CD4-positive, alpha-beta T cell (primary cell): ENCODE measurements at regions not wholly inside any gene's neighbourhood (a gene's known extent, or its start where the extent isn't known, plus 50 kb on each side); places are given as distances from the start of the nearest gene placed in this dataset.

ENCODE experiments used
- ATAC-seq: fragments of 200-7000 bp; cut with Tn5 transposase; one replicate; pipeline ENCODE4 v1.10.0; 2022; ENCODE audit warnings: mild to moderate bottlenecking; ENCODE audit not compliant: poor library complexity
- CTCF ChIA-PET: fragments of 350-600 bp; sonication (Branson Sonifier 250); formaldehyde crosslinking; loops from one replicate; lab custom pipeline; 2021; ENCODE audit warnings: antibody characterized with exemption, inconsistent platforms; lab: Charles Lee
- POLR2A ChIA-PET: fragments of 350-600 bp; sonication (Branson Sonifier 250); formaldehyde crosslinking; loops from one replicate; lab custom pipeline; 2021; ENCODE audit warnings: antibody characterized with exemption, inconsistent platforms; lab: Charles Lee
- DNase-seq, 14 experiments: peaks; one replicate each; pipeline ENCODE4 v3.0.0-alpha.2; 2013 to 2020; ENCODE audit warnings: mixed read lengths in 2 of 14
- H3K27ac ChIP-seq, 2 donors: one replicate each; pipeline versions ENCODE4 v1.5.1 to v1.7.0; 2013; ENCODE audit warnings: low read length in 2 of 2, low read depth in 1 of 2, mild to moderate bottlenecking in 1 of 2
- H3K27me3 ChIP-seq, 2 experiments: 1 replicate in 1 of 2; 2 replicates in 1 of 2; pipeline versions ENCODE4 v1.6.1 to v1.7.0; 2013; ENCODE audit warnings: low read length in 2 of 2, control low read depth in 1 of 2, mild to moderate bottlenecking in 1 of 2, moderate library complexity in 1 of 2; ENCODE audit not compliant: insufficient read depth in 2 of 2, control insufficient read depth in 1 of 2
- H3K36me3 ChIP-seq: one replicate; pipeline ENCODE4 v1.6.1; 2013; ENCODE audit warnings: low read length, control low read depth; ENCODE audit not compliant: insufficient read depth
- H3K4me1 ChIP-seq: one replicate; pipeline ENCODE4 v1.6.1; 2013; ENCODE audit warnings: low read length, control low read depth; ENCODE audit not compliant: insufficient read depth
- H3K4me3 ChIP-seq: one replicate; pipeline ENCODE4 v1.5.1; 2013; ENCODE audit warnings: mild to moderate bottlenecking, low read length, moderate library complexity
- H3K9me3 ChIP-seq, 2 experiments: 1 replicate in 1 of 2; 2 replicates in 1 of 2; pipeline versions ENCODE4 v1.6.1 to v1.7.0; 2013; ENCODE audit warnings: low read length in 2 of 2, mild to moderate bottlenecking in 2 of 2, control low read depth in 1 of 2, moderate library complexity in 1 of 2; ENCODE audit not compliant: control insufficient read depth in 1 of 2, insufficient read depth in 1 of 2
- H3K27ac Mint-ChIP-seq: one replicate; pipeline ENCODE4 v1.8.0; 2020; ENCODE audit warnings: mixed read lengths
- H3K27me3 Mint-ChIP-seq: one replicate; pipeline ENCODE4 v1.8.0; 2021; ENCODE audit warnings: mixed read lengths
- H3K36me3 Mint-ChIP-seq: one replicate; pipeline ENCODE4 v1.8.0; 2021; ENCODE audit warnings: low read depth, mixed read lengths
- H3K4me1 Mint-ChIP-seq: one replicate; pipeline ENCODE4 v1.8.0; 2021; ENCODE audit warnings: low read depth, mixed read lengths
- H3K4me3 Mint-ChIP-seq: one replicate; pipeline ENCODE4 v1.8.0; 2020; ENCODE audit warnings: mild to moderate bottlenecking, mixed read lengths
- H3K9me3 Mint-ChIP-seq: one replicate; pipeline ENCODE4 v1.8.0; 2020; ENCODE audit warnings: mixed read lengths
- CTCF ChIP-seq: fragments of 200-600 bp; IDR thresholded peaks from one replicate; pipeline ENCODE4 v1.8.0; 2022; ENCODE audit warnings: antibody characterized with exemption, mild to moderate bottlenecking
- intact Hi-C, 2 experiments: fragments of 100-400 bp; cut with DNase I in 1 of 2; cut with micrococcal nuclease in 1 of 2; formaldehyde crosslinking; loops; one replicate each; pipeline versions ENCODE4 v1.15.1 to v1.9.0; 2023 to 2025; cut with DNase I, micrococcal nuclease

GRCh38 chr10:65787571-65787970, 1138.3 kb upstream of the LRRTM3 start:
- POLR2A ChIA-PET, result no interaction called here
- H3K36me3 ChIP-seq, result no peaks in the 10 kb centered on the region
- CTCF ChIA-PET, result no interaction called here
- H3K4me3 ChIP-seq, result no peak overlapping the region
- H3K27me3 Mint-ChIP-seq, result no peaks in the 10 kb centered on the region
- DNase-seq (no peak), ATAC-seq (no peak)
- H3K27me3 ChIP-seq, result no peaks in the 10 kb centered on the region
- intact Hi-C loops, result no loop called here
- H3K9me3 Mint-ChIP-seq, result peaks cover 6% of the 10 kb centered on the region
- H3K4me3 Mint-ChIP-seq, result no peak overlapping the region
- no peaks in the 10 kb centered on the region for H3K4me1 ChIP-seq
- no peaks in the 10 kb centered on the region for H3K4me1 Mint-ChIP-seq
- no peak overlapping the region for H3K27ac ChIP-seq
- TF ChIP-seq CTCF, result no peak
- H3K27ac Mint-ChIP-seq, result no peak overlapping the region
- H3K9me3 ChIP-seq, result peaks cover 0 to 4% of the 10 kb centered on the region in 2 experiments
- no peaks in the 10 kb centered on the region for H3K36me3 Mint-ChIP-seq

GRCh38 chr10:65788271-65788670, 1137.6 kb upstream of the LRRTM3 start:
- Mint-ChIP-seq H3K36me3 (no peaks in the 10 kb centered on the region), H3K4me3 (no peak overlapping the region), H3K4me1 (no peaks in the 10 kb centered on the region), H3K9me3 (peaks cover 6% of the 10 kb centered on the region), H3K27ac (no peak overlapping the region), H3K27me3 (no peaks in the 10 kb centered on the region)
- CTCF ChIA-PET, result no interaction called here
- H3K4me3 ChIP-seq, result no peak overlapping the region
- no peak for DNase-seq
- ATAC-seq, result no peak
- H3K4me1 ChIP-seq, result no peaks in the 10 kb centered on the region
- intact Hi-C loops, result no loop called here
- POLR2A ChIA-PET, result no interaction called here
- no peaks in the 10 kb centered on the region for H3K27me3 ChIP-seq
- no peak for TF ChIP-seq CTCF
- peaks cover 0 to 4% of the 10 kb centered on the region in 2 experiments for H3K9me3 ChIP-seq
- no peaks in the 10 kb centered on the region for H3K36me3 ChIP-seq
- H3K27ac ChIP-seq, result no peak overlapping the region

GRCh38 chr10:65791979-65792378, 1133.9 kb upstream of the LRRTM3 start:
- Mint-ChIP-seq H3K36me3 (no peaks in the 10 kb centered on the region), H3K4me3 (no peak overlapping the region), H3K4me1 (no peaks in the 10 kb centered on the region), H3K27ac (no peak overlapping the region), H3K9me3 (peaks cover 8% of the 10 kb centered on the region), H3K27me3 (no peaks in the 10 kb centered on the region)
- peaks cover 0 to 13% of the 10 kb centered on the region in 2 experiments for H3K9me3 ChIP-seq
- no peaks in the 10 kb centered on the region for H3K4me1 ChIP-seq
- POLR2A ChIA-PET, result no interaction called here
- H3K27ac ChIP-seq, result no peak overlapping the region
- CTCF ChIA-PET, result no interaction called here
- no peak for TF ChIP-seq CTCF
- no peaks in the 10 kb centered on the region for H3K36me3 ChIP-seq
- no peak for ATAC-seq
- intact Hi-C loops, result no loop called here
- no peaks in the 10 kb centered on the region for H3K27me3 ChIP-seq
- H3K4me3 ChIP-seq, result no peak overlapping the region
- no peak for DNase-seq
